HepG2 (cell line): ENCODE measurements at regions not wholly inside any gene's neighbourhood (a gene's known extent, or its start where the extent isn't known, plus 50 kb on each side); places are given as distances from the start of the nearest gene placed in this dataset.

Experiments used
- CEBPG ChIP-seq: IDR thresholded peaks from 2 replicates; pipeline ENCODE4 v1.6.1; 2016
- CTCF ChIP-seq: sonication (generic); formaldehyde crosslinking; IDR thresholded peaks from 2 replicates; pipeline ENCODE4 v1.5.0; 2020; ENCODE audit warnings: mild to moderate bottlenecking, missing genetic modification reagents, moderate library complexity
- HNF1A ChIP-seq, 2 experiments: sonication (generic) in 1 of 2; formaldehyde crosslinking in 1 of 2; IDR thresholded peaks; 2 replicates each; pipeline versions ENCODE4 v1.4.0 to v1.6.1; 2016 to 2020; ENCODE audit warnings: borderline replicate concordance in 1 of 2, low read depth in 1 of 2, mild to moderate bottlenecking in 1 of 2, missing genetic modification reagents in 1 of 2
- HNRNPUL1 ChIP-seq: fragments of 200-400 bp; formaldehyde crosslinking; IDR thresholded peaks from 2 replicates; pipeline ENCODE4 v1.6.1; 2017; ENCODE audit warnings: low read depth, mild to moderate bottlenecking, low read length, moderate library complexity
- JUN ChIP-seq: sonication (generic); formaldehyde crosslinking; IDR thresholded peaks from 2 replicates; pipeline ENCODE4 v1.4.0; 2020; ENCODE audit warnings: mild to moderate bottlenecking, missing genetic modification reagents
- MXD4 ChIP-seq: IDR thresholded peaks from 2 replicates; pipeline ENCODE4 v1.6.1; 2016; ENCODE audit warnings: mild to moderate bottlenecking, missing biosample characterization, missing genetic modification reagents
- NR2C2 ChIP-seq: sonication (generic); formaldehyde crosslinking; IDR thresholded peaks from 2 replicates; pipeline ENCODE4 v1.4.0; 2020; ENCODE audit warnings: missing genetic modification reagents, mild to moderate bottlenecking, moderate library complexity, borderline replicate concordance
- REST ChIP-seq, 2 experiments: IDR thresholded peaks; 2 replicates each; pipeline ENCODE4 v1.6.1; 2011 to 2012; ENCODE audit warnings: low read length in 2 of 2, borderline replicate concordance in 1 of 2, low read depth in 1 of 2, mild to moderate bottlenecking in 1 of 2, moderate library complexity in 1 of 2
- SKIL ChIP-seq: sonication (generic); formaldehyde crosslinking; IDR thresholded peaks from 2 replicates; pipeline ENCODE4 v1.8.0; 2022; ENCODE audit warnings: missing genetic modification reagents, mild to moderate bottlenecking, moderate library complexity, borderline replicate concordance
- TFAP4 ChIP-seq: sonication (generic); IDR thresholded peaks from 2 replicates; pipeline ENCODE4 v1.6.1; 2016; ENCODE audit warnings: low read depth, borderline replicate concordance
- ZNF232 ChIP-seq: sonication (generic); formaldehyde crosslinking; IDR thresholded peaks from 2 replicates; pipeline ENCODE4 v1.4.0; 2020; ENCODE audit warnings: missing genetic modification reagents, borderline replicate concordance
- ZNF280B ChIP-seq: sonication (generic); formaldehyde crosslinking; IDR thresholded peaks from 2 replicates; pipeline ENCODE4 v1.5.0; 2020; ENCODE audit warnings: missing genetic modification reagents, mild to moderate bottlenecking, borderline replicate concordance

- no peak for TF ChIP-seq MXD4 (CRISPR knock-in tag)
- TF ChIP-seq HNF1A (IDR thresholded peaks at IDR 0.05; ENCODE audit: low read depth) = no peak
- TF ChIP-seq HNF1A (CRISPR knock-in tag; IDR thresholded peaks at IDR 0.05; ENCODE audit: borderline replicate concordance) = no peak
- TF ChIP-seq HNRNPUL1 = no peak
- TF ChIP-seq TFAP4 = no peak
- no peak for TF ChIP-seq CTCF (CRISPR knock-in tag)
- TF ChIP-seq SKIL (CRISPR knock-in tag) = no peak
- no peak for TF ChIP-seq ZNF280B (CRISPR knock-in tag)
- TF ChIP-seq ZNF232 (CRISPR knock-in tag) = no peak
- TF ChIP-seq NR2C2 (CRISPR knock-in tag) = no peak
- TF ChIP-seq CEBPG (CRISPR knock-in tag) = no peak
- no peak for TF ChIP-seq JUN (CRISPR knock-in tag)
- no peak for TF ChIP-seq REST (IDR thresholded peaks at IDR 0.05; ENCODE audit: borderline replicate concordance in 1 of 2, low read depth in 1 of 2, low read length in 2 of 2)
Observed at GRCh38 chr5:118651002-118651401, 337.3 kb downstream of the DTWD2 start.
